AG09309 (cell line): ENCODE measurements at regions not wholly inside any gene's neighbourhood (a gene's known extent, or its start where the extent isn't known, plus 50 kb on each side); places are given as distances from the start of the nearest gene placed in this dataset.
"Not testable (repeated sequence)": the region's sequence is repeated elsewhere in the genome, so short reads cannot be mapped to it uniquely, and the experiment has no call there.

Experiments
- DNase-seq: peaks from one replicate; pipeline ENCODE4 v3.0.0-alpha.2; 2010; ENCODE audit warnings: low read depth
- H3K4me3 ChIP-seq: 2 replicates; pipeline ENCODE4 v1.5.1; 2011; ENCODE audit warnings: mild to moderate bottlenecking, low read depth, low read length, moderate library complexity; ENCODE audit not compliant: control insufficient read depth
- CTCF ChIP-seq: IDR thresholded peaks from 2 replicates; pipeline ENCODE4 v1.5.1; 2011; ENCODE audit warnings: mild to moderate bottlenecking, low read depth, low read length, inconsistent platforms; ENCODE audit not compliant: insufficient read depth, control insufficient read depth; ENCODE audit errors: missing control alignments

- no peak for TF ChIP-seq CTCF
- no peak for DNase-seq
- no peak overlapping the region for H3K4me3 ChIP-seq
Measured at GRCh38 chr20:28562510-28562898, 2695.0 kb upstream of the DEFB115 start.

DNA sequence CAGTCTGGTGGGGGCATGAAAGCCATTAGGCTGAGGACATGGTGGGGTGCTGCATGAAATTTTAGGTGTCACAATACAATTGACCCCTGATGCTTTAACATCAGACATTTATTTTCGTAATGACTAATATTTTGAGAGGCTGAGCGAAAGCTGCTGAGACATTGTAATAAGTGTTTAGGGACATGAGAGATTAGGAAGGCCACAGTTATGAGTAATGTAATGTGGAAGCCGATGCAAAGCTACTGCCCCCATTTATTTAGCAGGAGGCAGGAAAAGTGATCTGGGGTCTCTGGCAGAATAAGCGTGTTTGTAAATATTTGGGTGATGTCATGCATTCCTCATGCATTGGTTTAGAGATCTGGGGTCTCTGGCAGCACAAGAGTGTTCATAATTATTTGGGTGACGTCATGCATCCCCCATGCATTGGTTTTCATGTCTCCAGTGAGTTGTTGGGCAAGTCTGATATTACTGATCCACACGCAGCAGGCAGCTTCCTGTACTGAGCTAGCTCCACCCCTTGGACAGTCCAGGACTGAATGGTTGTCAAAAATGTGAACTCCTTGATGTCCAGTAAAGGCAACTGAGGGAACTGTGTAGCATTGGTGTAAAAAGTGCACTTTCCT, 2694.5 kb upstream of the DEFB115 start:
- DNase-seq, H3K4me3 ChIP-seq: not testable (repeated sequence)

- DNase-seq, H3K4me3 ChIP-seq: not testable (repeated sequence)
Measured at GRCh38 chr20:28564024-28564423, 2693.4 kb upstream of the DEFB115 start.

GRCh38 chr20:28564688-28565463, 2692.6 kb upstream of the DEFB115 start:
- not testable (repeated sequence) for DNase-seq, H3K4me3 ChIP-seq

DNA sequence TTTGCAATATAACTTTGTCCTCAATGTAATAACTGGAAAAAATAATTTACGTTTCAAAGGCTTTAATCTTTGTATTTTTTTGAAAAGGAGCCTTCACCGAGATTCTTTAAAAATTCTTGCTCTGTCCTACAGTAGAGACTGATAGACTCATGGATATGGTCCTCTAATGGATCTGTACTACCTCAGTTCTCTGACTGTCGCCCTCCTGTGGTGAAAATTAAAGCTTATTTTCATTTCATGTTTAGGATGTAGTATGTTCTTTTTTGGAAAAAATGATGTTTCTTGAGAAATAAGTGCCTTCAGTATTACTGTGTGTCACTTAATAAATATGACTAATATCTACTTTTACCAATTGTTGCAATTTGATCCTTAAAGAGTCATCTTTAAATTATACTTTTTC, 2681.5 kb upstream of the DEFB115 start:
- not testable (repeated sequence) for DNase-seq, H3K4me3 ChIP-seq
- peak; percentile 8 for TF ChIP-seq CTCF

DNA sequence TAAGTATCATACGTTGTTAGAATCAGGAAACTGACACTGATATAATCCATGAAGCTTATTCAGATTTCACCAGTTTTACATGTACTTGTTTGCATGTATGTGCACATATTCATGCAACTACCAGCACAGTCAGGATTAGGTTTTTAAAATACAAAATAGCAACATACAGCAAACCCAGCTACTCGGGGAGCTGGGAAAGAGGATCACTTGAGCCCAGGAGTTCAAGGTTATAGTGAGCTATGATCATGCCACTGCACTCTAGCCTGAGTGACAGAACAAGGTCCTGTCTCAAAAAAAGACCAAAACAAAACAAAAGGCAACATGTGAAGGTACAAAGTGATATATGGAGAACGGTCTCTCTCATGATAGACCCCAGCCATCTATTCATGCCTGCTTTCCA, 2665.8 kb upstream of the DEFB115 start:
- not testable (repeated sequence) for DNase-seq, H3K4me3 ChIP-seq

DNA sequence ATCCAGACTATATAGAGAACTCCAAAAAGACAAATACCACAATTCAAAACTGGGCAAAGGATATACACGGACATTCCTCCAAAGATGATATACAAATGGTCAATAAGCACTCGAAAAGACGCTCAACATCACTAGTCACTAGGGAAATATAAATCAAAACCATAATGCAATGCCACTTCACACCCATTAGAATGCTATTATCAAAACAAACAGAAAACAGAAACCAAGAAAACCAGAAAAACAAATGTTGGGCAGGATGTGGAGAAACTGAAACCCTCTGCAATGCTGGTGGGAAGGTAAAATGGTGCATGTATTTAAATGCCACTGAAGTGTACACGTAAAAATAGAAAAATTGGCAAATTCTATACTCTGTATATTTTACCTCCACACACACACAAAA, 2664.1 kb upstream of the DEFB115 start:
- not testable (repeated sequence) for H3K4me3 ChIP-seq, DNase-seq

- DNase-seq, H3K4me3 ChIP-seq: not testable (repeated sequence)
Measured at GRCh38 chr20:28594476-28594875, 2663.0 kb upstream of the DEFB115 start.

GRCh38 chr20:28602006-28602402, 2655.5 kb upstream of the DEFB115 start:
- H3K4me3 ChIP-seq, result peak overlapping the region; percentile 65
- DNase-seq, result not testable (repeated sequence)

GRCh38 chr20:28602403-28603217, 2654.9 kb upstream of the DEFB115 start:
- TF ChIP-seq CTCF, result peak; percentile 72
- H3K4me3 ChIP-seq, result peak overlapping the region; percentile 65
- DNase-seq, result peak; percentile 63

DNA sequence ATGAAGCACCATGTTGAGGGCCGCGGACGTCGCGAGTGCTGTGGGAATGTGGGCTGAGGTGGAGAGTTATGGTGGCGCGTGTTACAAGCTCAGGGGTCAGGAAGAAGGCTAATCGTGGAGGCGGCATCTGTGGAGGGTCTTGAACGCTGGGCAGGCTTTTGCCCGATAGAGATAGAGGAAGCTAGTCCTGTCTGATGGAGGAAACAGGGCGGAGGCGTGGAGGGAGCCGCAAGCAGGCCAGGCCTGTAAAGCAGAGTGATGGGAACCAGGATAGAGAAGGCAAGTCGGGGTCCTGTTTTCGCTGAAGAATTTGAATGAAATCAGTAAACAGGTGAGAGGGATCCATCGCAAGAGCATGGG, 2654.3 kb upstream of the DEFB115 start:
- peak overlapping the region; percentile 65 for H3K4me3 ChIP-seq
- not testable (repeated sequence) for DNase-seq
